GM12872 (cell line): ENCODE measurements at regions not wholly inside any gene's neighbourhood (a gene's known extent, or its start where the extent isn't known, plus 50 kb on each side); places are given as distances from the start of the nearest gene placed in this dataset.

ENCODE experiments used
- CTCF ChIP-seq: IDR thresholded peaks from 3 replicates; pipeline ENCODE4 v1.5.1; 2011; ENCODE audit warnings: low read depth, mild to moderate bottlenecking, low read length, moderate library complexity; ENCODE audit not compliant: insufficient read depth

GRCh38 chr4:10965196-10965595 lies 280.6 kb upstream of the CLNK start:
- TF ChIP-seq CTCF: no peak

GRCh38 chr4:10963958-10964703 lies 279.6 kb upstream of the CLNK start:
- no peak for TF ChIP-seq CTCF

- TF ChIP-seq CTCF: no peak
Observed at GRCh38 chr4:10963241-10963640, 278.7 kb upstream of the CLNK start.

GRCh38 chr4:10962246-10962645 lies 277.7 kb upstream of the CLNK start:
- TF ChIP-seq CTCF: no peak

GRCh38 chr4:10960389-10960788 lies 275.8 kb upstream of the CLNK start:
- no peak for TF ChIP-seq CTCF

GRCh38 chr4:10959586-10959985 lies 275.0 kb upstream of the CLNK start:
- no peak for TF ChIP-seq CTCF

- no peak for TF ChIP-seq CTCF
Observed at GRCh38 chr4:10958226-10958856, 273.8 kb upstream of the CLNK start.
